HuH-7 (cell line): ENCODE measurements at regions not wholly inside any gene's neighbourhood (a gene's known extent, or its start where the extent isn't known, plus 50 kb on each side); places are given as distances from the start of the nearest gene placed in this dataset.

ENCODE experiments used
- DNase-seq: peaks from one replicate; pipeline ENCODE4 v3.0.0; 2011; ENCODE audit warnings: low spot score

DNA sequence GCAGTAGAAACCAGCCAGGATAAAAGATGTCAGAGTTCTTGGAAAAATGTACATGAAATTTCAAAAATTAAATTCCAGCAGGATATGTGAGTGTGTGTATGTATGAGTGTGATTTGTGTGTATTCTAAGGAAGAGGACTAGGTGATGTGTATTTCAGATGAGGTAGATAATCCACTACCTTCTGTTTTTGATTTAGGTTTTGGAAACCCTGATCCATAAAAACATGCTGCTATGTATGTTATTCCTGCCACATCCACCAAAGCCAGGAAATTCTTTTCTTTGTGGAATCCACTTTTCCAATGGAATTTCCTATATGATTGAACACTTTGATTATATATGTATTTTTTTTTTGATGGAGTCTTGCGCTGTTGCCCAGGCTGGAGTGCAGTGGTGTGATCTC, 276.9 kb downstream of the UQCRFS1 start:
- no peak for DNase-seq

DNA sequence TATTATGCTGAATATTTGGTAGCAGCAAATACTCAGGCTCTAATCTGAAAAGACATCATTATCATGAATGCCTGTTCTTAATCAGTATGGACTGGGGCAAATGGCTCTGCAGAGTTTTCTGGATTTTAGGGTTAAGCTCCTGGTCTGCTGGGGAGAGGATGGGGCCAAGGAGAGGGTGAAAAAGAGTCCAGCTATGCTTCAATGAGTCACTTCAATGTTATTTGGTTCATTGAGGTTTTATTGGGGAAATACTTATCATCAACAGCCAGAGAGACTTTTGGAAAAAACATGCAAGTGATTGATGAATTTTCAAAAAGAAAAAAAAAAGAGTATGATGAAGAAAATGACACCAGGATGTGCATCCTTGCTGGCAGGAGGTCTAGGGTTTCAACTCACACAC, 278.3 kb downstream of the UQCRFS1 start:
- DNase-seq = no peak

DNA sequence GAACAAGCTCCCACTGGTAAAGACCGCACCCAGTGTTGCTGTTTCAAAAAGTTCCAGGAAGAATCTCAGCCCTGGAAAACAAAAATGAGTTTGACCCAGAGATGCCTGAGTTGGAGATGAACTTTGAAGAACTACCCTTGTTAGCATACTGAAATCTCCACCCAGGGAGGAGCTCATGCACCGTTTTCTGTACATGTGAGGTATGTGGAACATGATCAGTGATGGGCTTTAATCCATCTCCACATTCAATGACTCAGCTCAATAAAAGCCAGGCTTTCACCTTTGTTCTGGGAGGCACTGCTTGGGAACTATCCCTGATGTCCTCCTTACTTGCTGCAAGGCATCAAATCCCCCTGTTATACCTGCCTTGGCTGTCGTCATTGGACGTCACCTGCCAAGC, 279.9 kb downstream of the UQCRFS1 start:
- no peak for DNase-seq

DNA sequence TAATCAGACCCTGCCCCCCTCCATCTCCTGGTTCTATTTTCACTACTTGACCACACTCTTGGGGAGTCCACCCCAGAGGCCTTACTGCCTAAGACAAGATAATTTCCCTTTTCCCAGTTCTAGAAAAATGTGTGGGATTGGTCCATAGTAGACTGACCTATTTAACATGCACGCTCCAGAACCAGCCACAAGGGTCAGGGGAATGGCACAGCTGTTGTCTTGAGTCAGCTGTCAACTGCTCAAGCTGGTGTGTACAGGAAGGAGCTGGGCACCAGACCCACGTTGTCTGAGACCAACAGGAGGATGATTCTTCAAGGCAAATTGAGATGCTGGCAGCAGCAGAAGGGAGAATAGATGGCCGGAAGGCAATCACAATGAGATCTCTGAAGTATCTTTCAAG, 280.5 kb downstream of the UQCRFS1 start:
- DNase-seq = no peak

DNA sequence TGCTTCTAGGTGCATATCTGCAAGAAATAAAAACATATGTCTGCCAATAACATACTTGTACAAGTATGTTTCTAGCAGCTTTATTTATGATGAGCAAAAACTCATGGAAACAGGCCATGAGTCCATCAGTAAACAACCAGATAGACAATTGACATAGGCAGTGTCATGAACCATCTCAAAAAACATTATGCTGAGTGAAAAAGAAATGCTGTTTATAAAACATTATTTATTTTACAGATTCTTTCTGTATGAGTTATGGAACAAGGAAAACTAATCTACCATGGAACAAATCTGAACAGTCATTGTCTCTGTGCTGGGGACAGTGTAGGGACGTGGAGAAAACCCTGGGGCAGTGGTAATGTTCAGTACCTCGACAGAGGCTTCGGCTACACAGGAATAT, 283.9 kb downstream of the UQCRFS1 start:
- no peak for DNase-seq

DNA sequence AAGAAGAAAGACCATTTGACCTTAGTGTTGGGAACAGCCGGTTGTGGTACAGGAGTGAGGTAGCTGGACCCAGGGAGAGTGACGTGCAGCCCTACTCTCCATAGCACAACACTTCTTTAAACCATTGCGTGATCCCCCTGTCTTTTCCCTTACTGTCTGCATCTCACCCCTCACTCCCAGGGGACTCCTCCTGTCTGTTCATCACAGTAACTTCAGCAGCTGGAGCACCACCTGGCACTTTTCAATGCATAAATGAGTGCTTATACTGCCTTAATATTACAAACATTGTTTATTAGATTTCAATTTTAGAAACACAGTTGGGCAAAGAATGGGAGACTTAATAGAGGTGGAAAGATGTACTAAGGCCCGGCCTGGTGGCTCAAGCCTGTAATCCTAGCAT, 285.5 kb downstream of the UQCRFS1 start:
- no peak for DNase-seq

DNA sequence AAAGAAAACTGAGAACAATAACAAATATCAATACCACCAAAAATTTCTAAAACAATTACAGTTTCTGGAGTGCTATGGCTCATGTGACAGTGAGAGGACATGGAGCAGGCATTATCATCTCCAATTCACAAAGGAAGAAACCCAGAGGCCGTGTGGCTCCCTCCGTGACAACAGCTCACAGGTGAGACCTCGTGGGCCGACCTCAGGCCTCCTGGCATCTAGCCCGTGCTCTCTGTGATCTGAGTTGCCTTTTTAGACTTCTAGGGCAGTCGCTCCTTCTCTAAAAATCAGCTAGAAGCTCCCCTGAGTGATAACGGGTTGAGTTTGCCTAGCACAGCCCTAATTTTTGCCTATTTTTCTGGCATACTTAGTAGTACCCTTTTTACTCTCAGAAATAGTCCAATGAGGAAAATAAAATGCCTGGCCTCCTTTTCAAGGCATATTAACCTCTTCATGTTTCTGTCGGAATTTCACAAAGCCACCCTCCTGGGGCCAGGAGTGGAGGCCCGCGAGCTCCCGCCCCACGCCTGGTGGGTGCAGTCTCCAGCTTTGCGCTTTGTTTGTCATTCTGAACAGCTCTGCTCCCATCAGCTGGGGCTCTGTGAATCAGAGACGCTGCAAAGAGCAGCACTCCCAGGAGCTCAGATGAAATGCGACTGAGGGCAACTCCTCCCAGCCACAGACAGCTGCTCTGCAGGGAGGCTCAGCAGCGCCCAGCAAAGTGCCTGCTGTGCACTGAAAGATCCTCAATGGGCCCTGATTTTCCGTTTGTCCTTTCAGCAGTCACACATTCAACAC, 292.5 kb downstream of the UQCRFS1 start:
- no peak for DNase-seq

DNA sequence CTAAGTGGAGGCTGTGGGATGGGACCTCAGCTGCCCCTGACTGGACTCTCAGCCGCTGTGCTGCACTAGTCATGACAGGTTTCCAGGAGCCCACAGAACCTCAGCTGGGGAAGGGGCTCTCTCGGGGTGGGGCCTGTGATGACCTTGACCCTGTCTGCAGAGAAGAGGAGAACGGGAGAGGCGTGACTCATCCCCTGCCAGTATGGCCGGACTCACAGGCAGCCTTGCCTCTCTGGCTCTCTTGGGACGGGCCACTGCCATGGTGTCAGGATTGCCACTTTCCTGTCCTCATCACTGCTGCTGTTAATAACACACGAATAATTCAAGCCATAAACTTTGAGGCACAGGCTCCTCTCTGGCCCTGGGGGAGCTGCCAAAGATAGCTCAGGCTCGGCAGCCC, 295.3 kb downstream of the UQCRFS1 start:
- DNase-seq = no peak

DNA sequence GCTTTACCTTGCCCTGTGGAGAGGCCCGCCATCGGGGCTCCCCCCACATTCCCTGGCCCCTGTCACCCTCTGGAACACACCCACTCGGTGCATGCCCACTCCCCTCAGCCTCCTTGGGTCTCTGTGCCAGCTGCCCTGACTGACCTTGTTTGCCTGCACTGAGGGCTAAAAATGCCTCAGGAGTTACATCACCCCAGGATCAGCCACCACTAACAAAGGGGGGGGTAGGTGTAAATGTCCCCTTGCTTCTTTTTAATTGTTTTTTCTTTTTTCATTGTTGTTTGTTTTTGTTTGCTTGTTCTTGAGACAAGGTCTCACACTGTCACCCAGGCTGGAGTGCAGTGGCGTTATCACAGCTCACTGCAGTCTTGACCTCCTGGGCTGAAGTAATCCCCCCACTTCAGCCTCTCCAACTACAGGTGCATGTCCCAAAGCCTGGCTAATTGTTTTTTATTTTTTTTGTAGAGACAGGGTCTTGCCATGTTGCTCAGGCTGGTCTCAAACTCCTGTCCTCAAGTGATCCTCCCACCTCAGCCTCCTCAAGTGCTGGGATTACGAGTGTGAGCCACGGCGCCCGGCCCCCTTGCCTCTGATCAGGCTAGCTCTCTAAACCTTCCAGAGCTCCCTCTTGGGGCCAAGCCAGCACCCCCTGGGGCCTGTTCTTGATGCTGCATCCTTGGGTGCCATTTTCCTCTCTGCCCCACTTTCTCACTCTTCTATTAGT, 297.1 kb downstream of the UQCRFS1 start:
- DNase-seq = no peak

DNA sequence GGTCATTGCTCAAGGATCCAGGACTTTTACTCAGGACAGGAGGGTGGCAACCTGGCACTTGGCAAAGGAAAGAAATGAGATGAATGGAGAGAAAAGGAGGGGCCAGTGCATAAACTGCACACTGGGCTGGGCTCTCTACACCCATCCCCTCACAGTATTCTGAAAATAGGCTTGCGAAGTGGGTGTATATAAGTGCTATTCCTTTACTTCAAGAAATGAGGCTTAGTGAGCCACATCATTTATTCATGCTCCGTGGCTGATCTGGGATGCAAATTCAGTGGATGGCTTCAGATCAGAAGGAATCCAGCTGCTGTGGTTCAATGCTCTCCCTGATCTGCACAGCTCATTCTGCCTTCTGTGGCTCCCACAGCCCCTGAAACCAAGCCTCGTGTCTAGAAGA, 297.7 kb downstream of the UQCRFS1 start:
- DNase-seq = no peak

DNA sequence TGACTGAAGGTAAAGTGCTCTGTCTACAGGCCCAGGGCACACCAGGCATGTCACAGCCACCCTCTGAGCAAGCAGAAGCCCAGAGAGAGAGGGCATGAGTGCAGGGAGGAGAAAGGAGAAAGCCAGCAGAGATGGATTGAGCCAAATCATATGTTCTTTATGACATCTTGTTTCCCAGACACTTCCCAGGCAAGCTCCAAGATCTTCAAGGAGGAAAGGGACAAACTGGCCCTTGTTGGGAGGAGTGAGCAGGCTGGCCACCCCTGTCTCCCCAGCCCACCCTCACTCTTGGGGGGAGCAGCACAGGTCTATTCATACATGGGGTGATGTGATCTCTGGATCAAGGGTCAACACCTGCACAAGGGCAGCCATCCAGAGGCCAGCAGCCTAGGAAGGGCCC, 298.8 kb downstream of the UQCRFS1 start:
- no peak for DNase-seq

DNA sequence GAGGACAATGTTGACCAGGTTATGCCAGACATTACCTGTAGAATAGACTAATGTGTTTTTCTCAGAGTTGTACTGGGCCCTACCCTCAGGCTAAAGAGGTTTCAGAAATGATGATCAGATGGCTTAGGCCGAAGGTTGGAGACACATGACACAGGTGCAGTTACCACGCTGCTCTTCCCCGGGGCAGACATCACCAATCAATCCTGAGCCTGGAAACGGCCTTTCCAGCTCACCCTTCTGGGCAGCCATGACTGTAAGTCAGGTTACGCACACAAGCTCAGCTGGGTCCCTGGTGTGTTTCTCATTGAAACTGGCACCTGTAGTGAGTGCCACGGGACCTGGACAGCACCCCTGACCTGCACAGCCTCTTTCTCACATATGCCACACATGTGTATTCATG, 299.3 kb downstream of the UQCRFS1 start:
- DNase-seq = no peak

DNA sequence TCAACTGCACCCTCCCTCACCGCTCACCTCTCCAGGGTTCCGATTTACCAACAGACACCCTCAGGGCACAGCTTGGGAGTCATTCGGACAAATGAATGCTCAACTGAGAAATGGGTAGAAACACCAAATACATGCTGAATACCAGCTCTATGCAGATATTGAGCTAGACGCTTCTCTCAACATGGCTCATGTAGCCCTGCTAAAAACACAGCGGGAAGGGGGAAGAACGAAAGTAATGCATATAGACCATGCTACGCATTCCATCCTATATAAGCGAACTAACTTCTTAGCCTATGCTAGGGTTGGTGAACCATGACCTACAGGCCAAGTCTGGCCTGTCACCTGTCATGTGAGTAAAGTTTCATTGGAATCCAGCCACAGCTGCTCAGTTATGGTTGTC, 304.0 kb downstream of the UQCRFS1 start:
- no peak for DNase-seq

DNA sequence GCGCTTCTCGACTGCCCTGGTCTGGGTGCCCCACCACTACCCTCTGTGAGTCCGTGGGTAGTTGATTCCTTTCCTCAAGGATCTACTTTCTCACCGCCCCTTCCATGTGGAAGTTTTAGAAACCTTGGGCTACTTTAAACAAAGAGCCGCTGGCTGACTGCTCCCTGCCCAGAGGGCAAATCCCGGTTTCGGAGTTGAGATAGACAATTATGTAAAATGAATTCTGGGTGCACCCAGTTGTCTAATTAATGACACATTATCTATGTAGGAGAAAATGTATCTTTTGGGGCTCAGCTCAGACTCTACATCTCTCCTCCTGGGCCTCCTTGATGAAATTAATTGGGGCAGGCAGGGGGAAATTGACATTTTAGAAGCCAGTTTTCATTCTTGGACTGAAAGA, 305.4 kb downstream of the UQCRFS1 start:
- DNase-seq = no peak

DNA sequence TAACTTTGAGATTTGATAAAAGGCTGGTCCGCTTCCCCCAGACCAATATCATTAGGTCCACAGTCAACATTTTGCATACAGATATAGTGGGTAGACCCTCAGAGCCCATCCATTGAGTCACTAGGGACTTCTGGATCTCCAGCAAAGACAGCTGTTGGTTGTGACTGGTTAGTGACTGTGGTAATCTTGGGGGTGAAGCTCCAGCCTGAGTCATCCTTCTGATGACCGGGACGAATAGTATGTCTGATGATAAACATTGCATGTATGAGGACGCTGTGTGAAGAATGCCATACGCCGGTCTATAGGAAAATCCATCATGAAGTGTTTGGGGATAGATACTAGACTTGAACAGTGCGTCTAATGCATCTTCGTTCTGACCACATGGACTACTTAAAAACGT, 307.0 kb downstream of the UQCRFS1 start:
- DNase-seq = no peak

DNA sequence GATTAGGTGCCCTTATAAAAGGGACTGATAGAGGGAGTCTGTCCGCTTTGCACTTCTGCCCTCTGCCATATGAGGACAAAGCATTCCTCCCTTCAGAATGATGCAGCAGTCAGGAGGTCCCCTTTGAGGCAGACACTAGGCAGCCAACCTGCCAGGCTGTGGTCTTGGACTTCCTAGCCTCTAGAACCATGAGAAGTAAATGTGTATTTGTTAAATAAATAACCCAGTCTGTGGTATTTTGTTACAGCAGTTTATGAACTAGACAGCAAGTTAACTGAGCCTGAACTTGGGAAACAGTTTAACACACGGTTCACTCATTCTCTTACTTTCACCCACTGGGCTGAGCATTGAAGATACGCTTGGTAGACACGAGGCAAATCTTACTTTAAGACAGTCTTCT, 313.2 kb downstream of the UQCRFS1 start:
- DNase-seq = no peak

DNA sequence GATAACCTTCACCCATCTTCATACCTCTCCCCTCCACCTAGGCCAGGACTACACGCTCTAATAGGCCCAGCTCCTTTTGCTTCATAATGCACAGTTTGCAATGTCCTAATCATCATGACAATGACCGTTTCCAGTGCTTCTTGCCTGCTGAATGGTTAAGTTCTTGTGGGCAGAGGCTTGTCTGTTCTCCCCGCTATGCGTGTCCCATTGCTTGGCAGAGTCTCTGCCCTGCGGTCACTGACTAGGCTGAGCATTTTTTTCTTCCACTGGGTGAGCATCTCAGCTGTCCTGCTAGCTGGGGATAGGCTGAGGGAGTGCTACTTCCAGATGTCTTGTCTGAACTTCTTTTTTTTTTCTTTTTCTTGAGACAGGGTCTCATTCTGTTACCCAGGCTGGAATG, 314.7 kb downstream of the UQCRFS1 start:
- no peak for DNase-seq

DNA sequence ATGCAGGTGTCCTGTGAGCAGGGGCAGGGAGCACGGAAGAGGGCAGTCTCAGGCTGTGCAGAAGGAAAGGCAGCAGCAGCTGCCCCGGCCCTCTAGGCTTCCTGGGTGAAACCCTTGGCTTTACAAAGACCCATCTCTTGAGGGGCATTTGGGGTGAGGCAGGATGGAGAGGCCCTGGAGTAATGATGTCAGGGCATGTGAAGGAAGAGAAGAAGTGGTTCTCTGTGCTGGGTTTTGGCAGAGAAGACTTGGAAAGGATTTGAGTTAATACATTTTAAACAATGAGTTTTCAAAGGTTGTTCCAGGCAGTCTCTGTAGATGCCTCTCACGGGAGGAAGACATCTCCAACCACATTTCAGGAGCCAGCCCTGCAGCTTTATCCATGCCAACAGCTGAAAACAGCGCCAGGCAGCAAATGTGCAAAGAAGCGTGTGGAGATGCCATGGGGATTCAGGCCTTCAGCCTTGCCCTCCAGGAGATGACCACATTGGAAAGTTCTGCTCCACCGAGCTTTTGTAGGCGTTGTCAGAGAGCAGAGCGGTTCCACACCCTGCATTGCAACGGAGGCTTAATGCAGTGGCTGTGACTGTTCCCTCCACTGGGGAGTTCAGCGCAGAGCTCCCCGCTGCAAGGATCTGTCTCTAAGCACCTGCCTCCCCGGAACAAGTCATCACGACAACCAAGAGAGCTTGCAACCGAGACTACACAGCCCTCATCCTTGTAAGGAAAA, 322.8 kb downstream of the UQCRFS1 start:
- no peak for DNase-seq

DNA sequence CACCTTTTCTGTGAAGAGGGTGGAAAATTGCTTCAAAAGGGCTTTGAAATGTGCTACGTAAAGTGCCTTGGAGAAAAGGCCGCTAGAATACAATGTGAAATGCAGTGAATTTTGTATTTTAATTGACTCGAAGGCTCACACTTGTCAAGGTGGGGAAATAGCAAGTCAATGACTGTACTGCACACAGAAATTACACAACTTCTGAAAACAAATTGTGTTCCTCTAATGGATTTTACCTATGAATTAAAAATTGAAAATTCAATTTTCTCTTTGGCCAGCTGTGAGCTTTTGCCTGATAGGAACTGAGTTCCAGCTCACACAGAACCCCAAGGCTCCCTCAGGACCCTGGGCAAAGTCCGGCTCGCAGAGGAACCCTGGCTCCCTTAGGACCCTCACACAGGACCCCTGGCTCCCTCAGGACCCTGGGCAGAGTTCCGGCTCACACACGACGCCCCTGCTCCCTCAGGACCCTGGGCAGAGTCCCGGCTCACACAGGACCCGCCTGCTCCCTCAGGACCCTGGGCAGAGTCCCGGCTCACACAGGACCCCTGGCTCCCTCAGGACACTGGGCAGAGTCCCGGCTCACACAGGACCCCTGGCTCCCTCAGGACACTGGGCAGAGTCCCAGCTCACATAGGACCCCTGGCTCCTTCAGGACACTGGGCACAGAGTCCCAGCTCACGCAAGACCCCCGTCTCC, 324.9 kb downstream of the UQCRFS1 start:
- DNase-seq = no peak

DNA sequence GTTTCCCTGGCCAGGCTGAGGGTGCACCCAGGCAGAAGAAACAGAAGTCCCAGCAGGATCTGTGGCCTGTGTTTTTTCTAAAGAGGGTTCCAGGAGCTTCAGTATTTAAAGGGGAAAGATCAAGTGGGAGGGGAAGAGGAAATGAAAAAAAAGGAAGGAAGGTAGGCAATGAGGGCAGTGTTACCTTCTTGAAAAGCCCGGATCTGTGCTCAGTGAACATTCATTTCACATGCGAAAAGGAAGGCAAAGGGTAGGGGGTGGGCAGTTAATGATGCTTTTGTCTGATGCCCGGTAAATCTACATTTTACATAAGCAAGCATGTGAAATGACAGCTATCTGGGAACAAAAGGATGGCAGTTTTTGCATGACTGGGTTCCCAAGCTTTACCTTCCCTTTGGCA, 326.2 kb downstream of the UQCRFS1 start:
- DNase-seq = no peak

DNA sequence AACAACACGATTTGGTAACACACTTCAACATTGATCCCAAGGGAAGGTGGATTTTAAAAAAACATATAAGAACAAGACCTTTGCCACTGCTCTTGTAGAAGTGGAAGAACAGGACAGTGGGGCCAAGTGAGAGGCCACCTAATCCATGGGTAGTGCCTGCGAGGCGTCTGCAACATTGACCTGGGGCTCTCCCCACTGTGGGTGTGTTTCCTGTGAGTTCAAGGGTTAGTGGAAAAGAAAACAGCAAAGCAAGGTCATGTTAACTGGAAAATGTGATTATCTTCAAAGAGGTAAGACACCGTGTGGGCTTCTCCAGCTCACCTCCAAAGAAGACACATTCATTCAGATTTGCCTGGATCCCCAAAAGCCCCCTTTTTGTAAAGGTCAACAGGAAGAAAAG, 327.0 kb downstream of the UQCRFS1 start:
- no peak for DNase-seq

DNA sequence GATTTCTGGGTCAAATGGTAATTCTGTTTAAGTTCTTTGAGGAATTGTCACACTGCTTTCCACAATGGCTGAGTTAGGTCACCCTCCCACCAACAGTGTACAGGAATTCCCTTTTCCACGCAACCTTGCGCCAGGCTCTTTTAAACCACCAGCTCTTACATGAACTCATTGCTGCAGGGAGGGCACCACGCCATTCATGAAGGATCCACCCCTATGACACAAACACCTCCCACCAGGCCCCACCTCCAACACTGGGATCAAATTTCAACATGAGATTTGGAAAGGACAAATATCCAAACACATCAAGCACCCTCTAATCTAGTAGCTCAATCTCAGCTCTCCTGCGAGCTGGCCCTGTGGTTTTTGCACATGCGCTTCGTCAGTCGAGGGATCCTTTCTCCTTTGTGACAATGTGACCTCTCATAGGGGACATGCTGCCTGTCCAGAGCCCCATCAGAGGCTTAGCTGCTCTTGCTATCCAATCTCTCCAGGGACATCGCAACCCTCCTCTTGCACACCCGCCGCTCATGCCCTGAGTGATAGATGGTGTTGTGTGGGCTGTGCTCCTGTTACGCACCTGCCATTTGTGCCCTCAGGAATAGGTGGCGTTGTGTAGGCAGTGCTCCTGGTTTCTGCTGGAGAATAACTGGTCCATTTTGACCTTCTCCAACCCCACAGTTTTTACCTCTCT, 328.0 kb downstream of the UQCRFS1 start:
- no peak for DNase-seq
